NCI-H1436 (cell line): ENCODE measurements at regions not wholly inside any gene's neighbourhood (a gene's known extent, or its start where the extent isn't known, plus 50 kb on each side); places are given as distances from the start of the nearest gene placed in this dataset.
A peak's percentile ranks its signal among the peaks of the same experiment; 100 is the strongest.

ENCODE experiments used
- DNase-seq: peaks from one replicate; lab custom pipeline; 2025; lab: John Stamatoyannopoulos, UW

DNA sequence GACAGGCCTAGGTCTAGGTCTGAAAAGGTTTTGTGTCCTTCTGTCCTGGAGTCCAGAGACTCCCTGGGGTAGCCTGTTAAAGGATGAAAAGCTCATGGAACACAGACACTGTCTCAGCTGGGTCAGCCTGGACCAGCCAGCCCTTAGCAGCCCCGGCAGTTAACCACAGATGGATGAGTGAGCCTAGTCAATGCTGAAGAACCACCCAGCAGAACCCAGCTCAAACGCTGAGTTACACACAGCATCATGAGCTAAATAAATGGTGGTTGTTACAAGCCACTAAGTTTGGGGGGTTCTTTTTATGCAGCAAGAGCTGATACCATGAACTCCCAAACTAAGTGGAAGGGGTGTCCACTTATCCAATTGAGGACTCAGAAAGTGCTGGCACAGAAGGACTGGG is 472.8 kb upstream of the PROK2 start:
- DNase-seq, result no peak

DNA sequence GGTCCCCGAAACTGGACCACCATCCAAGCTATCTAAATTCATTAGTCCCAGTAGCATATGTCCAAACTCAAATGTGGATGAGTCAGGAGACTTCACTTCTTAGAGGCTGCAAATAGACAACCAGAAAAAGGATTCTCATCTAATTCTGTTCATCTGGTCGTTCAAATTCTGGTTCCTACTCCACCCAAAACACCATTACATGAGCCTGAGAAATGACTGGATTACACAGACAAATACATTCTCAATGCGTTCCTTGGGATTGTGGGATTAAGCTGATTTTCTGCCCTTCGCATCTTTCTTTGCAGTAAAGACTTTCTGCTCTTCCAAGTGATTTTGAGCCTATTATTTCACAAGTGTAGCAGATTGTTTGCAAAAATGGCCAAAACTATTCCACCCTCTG is 472.3 kb upstream of the PROK2 start:
- DNase-seq, result no peak

DNA sequence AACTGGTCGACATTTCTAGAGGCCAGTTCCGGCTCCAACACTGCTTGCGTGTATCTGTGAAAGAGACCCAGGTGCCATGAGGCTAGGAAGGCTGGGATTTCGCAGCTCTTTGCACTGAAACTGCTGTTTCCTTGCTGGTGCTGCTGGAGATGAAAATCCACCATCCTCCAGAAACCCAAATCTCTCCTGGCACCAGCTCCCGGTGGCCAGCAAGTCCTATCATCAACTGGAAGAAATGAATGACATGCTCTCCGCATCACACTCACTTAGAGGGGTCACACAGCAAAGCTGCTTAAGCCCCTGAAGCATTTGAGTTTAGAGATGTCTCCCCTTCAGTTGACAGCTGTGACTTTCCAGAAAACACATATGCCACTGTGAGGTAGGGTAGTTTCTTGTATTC is 471.8 kb upstream of the PROK2 start:
- no peak for DNase-seq

DNA sequence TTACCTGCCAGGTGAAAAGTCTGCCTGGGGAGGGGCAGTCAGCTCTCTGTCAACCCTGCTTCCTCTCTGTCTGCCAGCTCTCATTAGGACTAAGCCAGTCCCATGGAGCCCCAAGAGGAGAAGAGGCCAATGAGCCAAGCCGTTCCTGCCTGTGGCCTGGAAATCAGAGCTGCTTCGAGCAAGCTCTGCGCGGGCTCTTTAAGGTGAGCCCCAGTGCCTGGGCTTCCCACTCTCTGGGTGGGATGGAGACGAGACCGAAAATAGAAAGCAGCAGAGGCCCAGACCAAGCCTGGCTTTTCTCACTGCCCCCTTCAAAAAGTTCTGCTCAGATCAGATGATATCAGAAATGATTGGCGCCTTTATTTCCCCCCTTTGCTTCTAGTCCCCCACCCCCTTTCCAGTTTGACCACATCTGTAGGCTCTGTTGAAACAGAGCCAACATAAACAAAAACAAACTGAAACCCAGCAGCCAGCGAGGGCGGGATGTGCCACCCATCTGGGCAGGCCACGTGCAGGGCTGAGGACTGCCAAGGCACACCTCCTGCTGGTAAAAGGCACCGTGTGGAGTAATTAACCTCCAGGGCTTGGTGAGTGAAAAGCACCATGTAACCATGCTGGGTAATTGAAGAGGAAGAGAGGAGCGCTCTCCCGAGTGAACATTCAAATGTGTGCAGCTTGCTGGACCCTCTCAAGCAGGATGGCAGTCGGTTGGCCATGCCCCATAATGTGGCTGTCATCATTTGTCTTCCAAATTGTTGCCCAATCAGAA is 471.0 kb upstream of the PROK2 start:
- DNase-seq, result peak; percentile 52

GRCh38 chr3:72255191-72255590 is 470.2 kb upstream of the PROK2 start:
- no peak for DNase-seq

DNA sequence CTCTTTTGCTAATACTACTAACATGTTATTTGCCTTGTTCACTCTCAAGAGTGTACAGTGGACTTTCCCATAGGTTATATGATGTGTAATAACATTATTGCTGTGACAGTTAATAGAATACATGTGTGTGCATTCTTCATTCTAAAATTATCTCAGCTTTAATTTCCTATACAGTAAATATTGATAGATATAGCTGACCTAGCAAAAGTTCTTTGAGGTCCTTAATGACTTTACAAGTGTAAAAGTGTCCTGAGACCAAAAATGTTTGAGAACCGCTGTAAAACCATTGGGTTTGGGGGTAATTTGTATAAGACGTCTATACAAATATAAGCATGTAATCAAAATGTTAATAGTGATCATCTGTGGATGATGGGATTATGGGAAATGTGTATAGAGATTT is 469.5 kb upstream of the PROK2 start:
- DNase-seq, result no peak

- DNase-seq, result no peak
These were observed 465.8 kb upstream of the PROK2 start for GRCh38 chr3:72250725-72251124.

- DNase-seq, result no peak
These were observed 463.9 kb upstream of the PROK2 start for GRCh38 chr3:72248869-72249268.

- DNase-seq, result no peak
These were observed 463.4 kb upstream of the PROK2 start for GRCh38 chr3:72248389-72248761.

DNA sequence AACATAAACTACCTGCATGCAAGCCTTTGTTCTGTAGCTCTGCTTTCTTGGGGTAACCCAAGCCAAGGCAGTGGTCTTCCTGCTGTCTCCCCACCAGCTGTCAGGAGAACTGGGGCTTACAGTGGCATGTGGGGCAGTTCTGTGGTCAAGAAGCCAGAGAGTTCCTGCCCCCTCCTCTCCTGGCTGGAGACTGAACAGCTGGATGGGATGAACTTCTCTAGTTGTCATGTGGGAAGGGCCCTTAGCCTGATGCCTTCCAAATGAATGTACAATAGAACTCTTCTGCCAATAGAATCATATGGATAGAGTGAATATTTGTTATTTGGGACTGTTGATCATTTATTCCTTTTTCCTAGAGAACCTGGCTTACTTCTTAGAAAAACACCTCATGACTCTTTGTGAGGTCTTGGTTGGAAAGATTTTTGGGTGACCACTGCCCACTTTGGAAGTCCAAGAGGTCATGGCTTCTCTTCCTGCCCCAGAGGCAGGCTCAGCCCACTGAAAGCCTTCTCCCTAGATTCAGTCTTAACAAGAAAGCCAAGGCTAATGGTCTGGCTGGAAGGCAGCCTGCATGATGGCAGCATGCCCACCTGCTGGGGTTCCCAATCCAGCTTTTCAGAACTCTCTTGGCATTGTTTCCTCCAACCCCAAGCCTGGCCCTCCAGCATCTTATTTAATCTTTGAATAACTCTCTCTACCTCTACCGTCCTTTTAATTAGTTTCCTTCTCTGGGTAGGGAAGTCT is 462.9 kb upstream of the PROK2 start:
- DNase-seq, result no peak

DNA sequence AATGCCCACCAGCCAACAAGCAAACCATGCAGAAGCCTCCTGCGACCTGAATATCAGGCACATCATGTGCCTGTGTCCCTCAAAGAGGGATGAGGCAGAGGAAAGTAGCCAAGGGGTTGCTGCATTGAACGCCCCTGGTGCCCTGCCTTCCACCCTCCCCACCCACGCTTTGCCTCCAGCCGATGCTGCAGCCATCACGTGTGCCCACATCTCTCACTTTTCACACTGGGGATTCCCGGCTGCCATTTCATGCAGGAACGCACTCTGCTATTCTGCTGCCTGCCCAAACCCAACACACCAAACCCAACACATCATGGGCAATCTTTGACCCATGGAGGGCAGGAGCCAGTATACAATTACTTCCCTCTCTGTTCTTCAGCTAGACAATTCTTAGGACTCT is 462.2 kb upstream of the PROK2 start:
- no peak for DNase-seq

GRCh38 chr3:72246685-72247084 is 461.7 kb upstream of the PROK2 start:
- DNase-seq, result no peak

DNA sequence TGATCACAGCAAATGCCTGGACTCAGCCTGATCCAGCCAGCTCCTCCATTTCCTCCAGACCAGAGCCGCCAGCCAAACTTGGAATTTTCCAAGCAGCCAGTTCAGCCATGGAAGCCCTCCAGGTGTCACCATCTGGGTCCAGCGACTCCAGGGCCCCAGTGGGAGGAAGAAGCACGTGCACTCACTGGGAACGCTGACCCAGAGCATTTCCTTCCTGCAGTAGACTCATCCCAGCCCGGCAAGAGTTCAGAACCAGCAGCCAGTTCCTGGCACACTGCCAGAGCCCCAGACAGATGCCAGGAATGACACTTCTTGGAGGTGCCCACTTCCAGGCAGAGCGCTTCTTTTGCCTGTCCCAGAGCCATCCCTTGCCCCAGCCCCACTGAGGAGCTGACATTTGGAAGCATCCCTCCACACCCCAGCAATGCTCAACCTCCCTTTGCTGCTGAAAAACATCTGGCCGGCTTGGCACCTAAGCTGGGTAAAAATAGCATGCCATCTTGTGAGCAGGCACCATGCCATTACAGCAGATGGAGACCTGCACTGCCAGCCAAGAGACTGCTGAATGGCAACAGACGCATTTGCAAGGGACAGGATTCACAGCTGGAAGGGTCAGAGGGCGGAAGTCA is 460.3 kb upstream of the PROK2 start:
- DNase-seq, result no peak

- no peak for DNase-seq
These were observed 459.4 kb upstream of the PROK2 start for GRCh38 chr3:72244396-72244795.

DNA sequence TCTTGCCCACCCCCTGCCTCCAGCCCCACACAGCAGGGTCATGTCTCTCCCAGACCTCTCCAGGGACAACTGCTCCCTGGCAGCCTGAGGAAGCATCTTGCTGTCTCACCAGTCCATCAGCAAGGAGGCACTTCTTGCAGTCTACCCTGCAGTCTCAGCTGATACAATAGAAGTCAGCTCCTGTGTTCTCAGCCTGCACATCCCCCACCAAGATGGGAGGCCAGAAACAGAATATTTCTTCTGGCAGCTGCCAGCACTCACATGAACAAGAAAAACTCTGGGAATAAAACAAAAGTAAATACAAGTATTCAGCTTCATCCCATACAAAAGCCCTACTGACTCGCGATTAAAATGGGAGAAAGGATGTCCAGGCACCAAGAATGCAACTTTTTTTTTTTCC is 457.4 kb upstream of the PROK2 start:
- DNase-seq, result no peak

DNA sequence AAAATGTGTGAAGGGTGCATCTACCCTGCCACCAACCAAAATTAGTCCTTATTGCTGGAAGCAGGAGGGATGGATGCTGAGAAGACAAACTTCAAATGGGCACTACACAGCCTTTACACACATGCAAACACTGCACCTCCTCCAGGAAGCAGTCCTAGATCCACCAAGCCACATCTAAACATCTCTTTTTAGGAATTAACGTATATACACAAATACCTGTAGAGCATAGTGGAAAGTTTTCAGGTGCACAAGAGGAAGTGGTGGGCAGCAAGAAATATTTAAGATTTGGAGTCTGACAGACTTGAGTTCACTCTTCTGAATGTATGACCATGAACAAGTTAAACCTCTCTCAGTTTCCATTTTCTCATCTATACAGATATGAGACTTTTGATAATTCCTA is 456.6 kb upstream of the PROK2 start:
- no peak for DNase-seq

DNA sequence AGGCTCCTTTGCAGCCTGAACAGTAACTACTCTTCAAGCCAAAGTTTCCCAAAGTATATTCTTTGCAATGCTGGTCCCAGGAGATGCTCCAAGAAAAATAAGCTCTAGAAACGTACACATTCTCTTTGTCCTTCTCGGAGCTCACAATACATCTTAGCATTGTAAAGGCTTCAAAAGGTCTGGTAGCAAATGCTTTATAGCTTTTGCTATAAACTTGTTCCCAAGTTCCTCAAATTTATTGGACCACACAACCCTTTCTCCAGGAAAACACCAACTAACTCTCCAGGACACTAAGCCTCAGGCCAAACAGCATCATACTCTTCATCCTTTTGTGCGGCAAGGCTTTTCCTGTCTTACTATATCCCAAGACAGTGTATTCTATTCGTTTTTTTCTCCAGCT is 455.6 kb upstream of the PROK2 start:
- DNase-seq, result no peak

- DNase-seq, result no peak
These were observed 453.9 kb upstream of the PROK2 start for GRCh38 chr3:72238801-72239200.

GRCh38 chr3:72238010-72238691 is 453.2 kb upstream of the PROK2 start:
- DNase-seq, result no peak

DNA sequence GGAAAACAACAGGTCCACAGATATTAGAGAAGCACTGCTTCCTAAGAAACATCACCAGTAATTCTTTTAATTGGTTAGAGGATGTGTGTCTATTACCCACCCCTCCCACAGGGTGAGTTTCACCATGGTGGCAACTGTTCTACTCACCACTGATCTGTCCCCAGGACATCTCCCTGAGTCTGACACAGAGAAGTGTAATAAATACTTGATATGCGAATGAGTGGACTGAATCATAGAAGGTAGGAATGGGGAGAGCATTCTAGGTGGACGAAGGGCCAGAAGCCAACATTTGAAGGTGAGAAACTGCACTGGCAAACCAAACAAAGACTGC is 452.7 kb upstream of the PROK2 start:
- no peak for DNase-seq

- no peak for DNase-seq
These were observed 449.4 kb upstream of the PROK2 start for GRCh38 chr3:72234391-72234790.

DNA sequence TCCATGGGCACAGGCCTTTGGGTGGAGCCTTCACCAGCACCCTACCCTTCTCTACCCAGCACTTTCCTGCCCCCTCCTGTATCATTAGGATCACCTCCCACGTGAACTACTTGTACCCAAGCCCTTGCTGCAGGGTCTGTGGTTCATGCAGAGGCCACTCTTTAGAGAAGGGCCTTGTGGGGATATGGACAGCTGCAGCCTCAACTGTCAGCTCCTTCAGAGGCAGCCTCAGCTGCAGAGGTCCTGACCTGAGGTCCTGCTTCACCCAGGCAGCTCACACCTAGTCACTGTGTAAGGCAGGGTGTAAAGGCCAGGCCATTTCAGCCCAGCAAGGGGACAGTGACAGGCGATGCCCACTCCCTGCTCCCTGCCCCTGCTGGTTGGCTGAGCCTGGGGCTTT is 448.6 kb upstream of the PROK2 start:
- DNase-seq, result no peak

GRCh38 chr3:72232777-72233176 is 447.8 kb upstream of the PROK2 start:
- no peak for DNase-seq
